DMS114 treated with DMSO at 0.1 percent for 48 hours (cell line): ENCODE measurements at regions not wholly inside any gene's neighbourhood (a gene's known extent, or its start where the extent isn't known, plus 50 kb on each side); places are given as distances from the start of the nearest gene placed in this dataset.
"Not testable (repeated sequence)": the region's sequence is repeated elsewhere in the genome, so short reads cannot be mapped to it uniquely, and the experiment has no call there.

ENCODE experiments used
- DNase-seq: peaks from one replicate; lab custom pipeline; 2025; ENCODE audit not compliant: unreplicated experiment; lab: John Stamatoyannopoulos, UW

GRCh38 chr18:40235836-40236235, 1719.2 kb upstream of the PIK3C3 start:
- DNase-seq, result no peak

- no peak for DNase-seq
Measured at GRCh38 chr18:40235323-40235722, 1719.7 kb upstream of the PIK3C3 start.

- no peak for DNase-seq
Measured at GRCh38 chr18:40233931-40234616, 1721.0 kb upstream of the PIK3C3 start.

GRCh38 chr18:40222776-40223175, 1732.3 kb upstream of the PIK3C3 start:
- DNase-seq, result no peak

- DNase-seq, result no peak
Measured at GRCh38 chr18:40216856-40217255, 1738.2 kb upstream of the PIK3C3 start.

GRCh38 chr18:40215979-40216378, 1739.1 kb upstream of the PIK3C3 start:
- DNase-seq, result no peak

GRCh38 chr18:40210696-40211095, 1744.3 kb upstream of the PIK3C3 start:
- no peak for DNase-seq

- DNase-seq, result no peak
Measured at GRCh38 chr18:40208958-40209357, 1746.1 kb upstream of the PIK3C3 start.

- no peak for DNase-seq
Measured at GRCh38 chr18:40197711-40198110, 1757.3 kb upstream of the PIK3C3 start.

GRCh38 chr18:40186677-40187076, 1768.4 kb upstream of the PIK3C3 start:
- DNase-seq, result no peak

- no peak for DNase-seq
Measured at GRCh38 chr18:40179729-40180461, 1775.1 kb upstream of the PIK3C3 start.

GRCh38 chr18:40168026-40168425, 1787.0 kb upstream of the PIK3C3 start:
- DNase-seq, result no peak

- no peak for DNase-seq
Measured at GRCh38 chr18:40163254-40163653, 1791.8 kb upstream of the PIK3C3 start.

GRCh38 chr18:40160361-40160760, 1794.7 kb upstream of the PIK3C3 start:
- no peak for DNase-seq

GRCh38 chr18:40159141-40160017, 1795.7 kb upstream of the PIK3C3 start:
- peak; percentile 19 for DNase-seq

GRCh38 chr18:40157120-40157519, 1797.9 kb upstream of the PIK3C3 start:
- DNase-seq, result no peak

GRCh38 chr18:40152859-40153258, 1802.2 kb upstream of the PIK3C3 start:
- DNase-seq, result no peak

GRCh38 chr18:40148960-40149359, 1806.1 kb upstream of the PIK3C3 start:
- DNase-seq, result no peak

GRCh38 chr18:40133253-40133652, 1821.8 kb upstream of the PIK3C3 start:
- DNase-seq, result no peak

GRCh38 chr18:40132438-40132837, 1822.6 kb upstream of the PIK3C3 start:
- not testable (repeated sequence) for DNase-seq

GRCh38 chr18:40124107-40124506, 1830.9 kb upstream of the PIK3C3 start:
- DNase-seq, result no peak
